Loucy (cell line): ENCODE measurements at regions not wholly inside any gene's neighbourhood (a gene's known extent, or its start where the extent isn't known, plus 50 kb on each side); places are given as distances from the start of the nearest gene placed in this dataset.
A peak's percentile ranks its signal among the peaks of the same experiment; 100 is the strongest.

ENCODE experiments used
- H2AFZ ChIP-seq: fragments of 200-600 bp; sonication (generic); 2 replicates; pipeline ENCODE4 v1.6.0; 2016; ENCODE audit warnings: antibody characterized with exemption, mild to moderate bottlenecking, low read length, moderate library complexity
- H3F3A ChIP-seq: fragments of 200-600 bp; 2 replicates; pipeline ENCODE4 v1.6.0; 2016; ENCODE audit warnings: antibody characterized with exemption, low read depth, mild to moderate bottlenecking
- H3K27me3 ChIP-seq: fragments of 200-600 bp; sonication (generic); 2 replicates; pipeline ENCODE4 v1.6.1; 2014; ENCODE audit warnings: low read length, mild to moderate bottlenecking; ENCODE audit not compliant: insufficient read depth, poor library complexity, severe bottlenecking
- H3K36me3 ChIP-seq: fragments of 200-600 bp; sonication (generic); 2 replicates; pipeline ENCODE4 v1.6.1; 2016; ENCODE audit warnings: low read length; ENCODE audit not compliant: insufficient read depth
- H3K4me1 ChIP-seq: fragments of 200-600 bp; sonication (generic); 2 replicates; pipeline ENCODE4 v1.5.1; 2014; ENCODE audit warnings: low read length, mild to moderate bottlenecking; ENCODE audit not compliant: insufficient read depth, poor library complexity, severe bottlenecking
- H3K4me2 ChIP-seq: fragments of 200-600 bp; sonication (generic); 2 replicates; pipeline ENCODE4 v1.6.0; 2014; ENCODE audit warnings: antibody characterized with exemption, low read length, low read depth, mild to moderate bottlenecking; ENCODE audit not compliant: poor library complexity, severe bottlenecking
- H3K4me3 ChIP-seq: fragments of 200-600 bp; sonication (generic); 2 replicates; pipeline ENCODE4 v1.5.1; 2014; ENCODE audit warnings: low read length, mild to moderate bottlenecking, mixed read lengths; ENCODE audit not compliant: poor library complexity, severe bottlenecking
- H3K79me2 ChIP-seq: fragments of 200-600 bp; sonication (generic); 2 replicates; pipeline ENCODE4 v1.6.1; 2014; ENCODE audit warnings: low read length; ENCODE audit not compliant: insufficient read depth
- H3K9ac ChIP-seq: fragments of 200-600 bp; sonication (generic); 2 replicates; pipeline ENCODE4 v1.6.0; 2014; ENCODE audit warnings: mild to moderate bottlenecking, low read depth, low read length, moderate library complexity; ENCODE audit not compliant: poor library complexity, severe bottlenecking
- H3K9me2 ChIP-seq: fragments of 200-600 bp; sonication (generic); replicated peaks from 2 replicates; pipeline ENCODE4 v1.6.1; 2016; ENCODE audit warnings: low read depth, low read length, mixed read lengths
- H3K9me3 ChIP-seq: fragments of 200-600 bp; sonication (generic); 2 replicates; pipeline ENCODE4 v1.6.1; 2014; ENCODE audit warnings: mild to moderate bottlenecking, antibody characterized with exemption, low read length, low read depth; ENCODE audit not compliant: insufficient read depth
- H4K20me1 ChIP-seq: fragments of 200-600 bp; sonication (generic); 2 replicates; pipeline ENCODE4 v1.6.0; 2014; ENCODE audit warnings: antibody characterized with exemption, low read length, mild to moderate bottlenecking; ENCODE audit not compliant: insufficient read depth, poor library complexity, severe bottlenecking
- EZH2phosphoT487 ChIP-seq: fragments of 200-600 bp; IDR thresholded peaks from 2 replicates; pipeline ENCODE4 v1.6.1; 2018; ENCODE audit warnings: antibody characterized with exemption, mild to moderate bottlenecking, moderate library complexity, borderline replicate concordance
- TF ChIP-seq, protein P1 (sequence below): fragments of 200-600 bp; sonication (generic); conservative IDR thresholded peaks from 2 replicates; pipeline ENCODE4 v1.5.1; 2014; ENCODE audit warnings: mild to moderate bottlenecking, antibody characterized with exemption, low read length

DNA sequence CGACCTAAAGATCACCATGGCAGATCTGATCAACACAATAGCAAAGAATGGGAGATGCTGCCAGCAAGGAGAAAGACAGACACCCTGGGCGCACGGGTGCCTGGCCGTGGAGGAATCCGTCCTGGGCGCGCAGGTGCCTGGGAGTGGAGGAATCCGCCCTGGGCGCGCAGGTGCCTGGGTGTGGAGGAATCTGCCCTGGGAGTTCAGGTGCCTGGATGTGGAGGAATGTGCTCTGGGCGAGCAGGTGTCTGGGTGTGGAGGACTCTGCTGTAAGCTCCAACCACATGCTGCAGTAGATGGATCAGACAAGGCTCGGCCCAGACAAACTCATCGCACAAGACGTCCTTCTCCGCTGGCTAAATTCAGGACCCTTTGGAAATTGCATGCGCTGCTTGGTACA is 346.3 kb upstream of the ADARB2 start:
- H3K27me3 ChIP-seq = no peaks in the 10 kb centered on the region
- TF ChIP-seq, protein P1, sequence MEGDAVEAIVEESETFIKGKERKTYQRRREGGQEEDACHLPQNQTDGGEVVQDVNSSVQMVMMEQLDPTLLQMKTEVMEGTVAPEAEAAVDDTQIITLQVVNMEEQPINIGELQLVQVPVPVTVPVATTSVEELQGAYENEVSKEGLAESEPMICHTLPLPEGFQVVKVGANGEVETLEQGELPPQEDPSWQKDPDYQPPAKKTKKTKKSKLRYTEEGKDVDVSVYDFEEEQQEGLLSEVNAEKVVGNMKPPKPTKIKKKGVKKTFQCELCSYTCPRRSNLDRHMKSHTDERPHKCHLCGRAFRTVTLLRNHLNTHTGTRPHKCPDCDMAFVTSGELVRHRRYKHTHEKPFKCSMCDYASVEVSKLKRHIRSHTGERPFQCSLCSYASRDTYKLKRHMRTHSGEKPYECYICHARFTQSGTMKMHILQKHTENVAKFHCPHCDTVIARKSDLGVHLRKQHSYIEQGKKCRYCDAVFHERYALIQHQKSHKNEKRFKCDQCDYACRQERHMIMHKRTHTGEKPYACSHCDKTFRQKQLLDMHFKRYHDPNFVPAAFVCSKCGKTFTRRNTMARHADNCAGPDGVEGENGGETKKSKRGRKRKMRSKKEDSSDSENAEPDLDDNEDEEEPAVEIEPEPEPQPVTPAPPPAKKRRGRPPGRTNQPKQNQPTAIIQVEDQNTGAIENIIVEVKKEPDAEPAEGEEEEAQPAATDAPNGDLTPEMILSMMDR = no peak
- TF ChIP-seq EZH2phosphoT487 = no peak
- no peak overlapping the region for H2AFZ ChIP-seq
- H3K4me1 ChIP-seq = no peaks in the 10 kb centered on the region
- H4K20me1 ChIP-seq = no peaks in the 10 kb centered on the region
- no peaks in the 10 kb centered on the region for H3F3A ChIP-seq
- no peak overlapping the region for H3K4me2 ChIP-seq
- 0 out of 2 replicates have a peak, but pooled peaks cover 3% of the 10 kb centered on the region for H3K9me3 ChIP-seq
- no peaks in the 10 kb centered on the region for H3K36me3 ChIP-seq
- H3K9ac ChIP-seq = no peak overlapping the region
- no peaks in the 10 kb centered on the region for H3K9me2 ChIP-seq
- no peaks in the 10 kb centered on the region for H3K79me2 ChIP-seq
- H3K4me3 ChIP-seq = no peak overlapping the region

DNA sequence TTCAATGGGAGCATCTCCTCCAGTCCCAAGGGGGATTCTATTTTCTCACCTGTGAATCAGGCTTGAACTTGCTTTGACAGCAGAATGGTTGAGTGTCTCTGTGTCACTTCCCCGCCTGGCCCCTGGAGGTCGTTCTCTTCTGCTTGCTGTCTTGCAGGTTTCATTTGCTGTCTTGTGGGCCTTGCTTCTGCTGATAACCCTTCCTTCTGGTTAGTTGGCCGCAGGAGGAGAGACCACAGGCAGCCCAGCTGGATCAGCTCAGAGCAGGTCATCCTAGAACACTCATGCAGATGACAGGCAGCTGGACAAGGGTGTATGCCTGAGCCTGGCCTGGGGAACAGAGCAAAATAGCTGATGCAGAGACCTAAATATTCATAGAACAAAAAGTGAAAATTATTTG is 344.2 kb upstream of the ADARB2 start:
- TF ChIP-seq, protein P1 = peak; percentile 44
- no peak for TF ChIP-seq EZH2phosphoT487
- no peaks in the 10 kb centered on the region for H3K27me3 ChIP-seq
- H3K79me2 ChIP-seq = no peaks in the 10 kb centered on the region

DNA sequence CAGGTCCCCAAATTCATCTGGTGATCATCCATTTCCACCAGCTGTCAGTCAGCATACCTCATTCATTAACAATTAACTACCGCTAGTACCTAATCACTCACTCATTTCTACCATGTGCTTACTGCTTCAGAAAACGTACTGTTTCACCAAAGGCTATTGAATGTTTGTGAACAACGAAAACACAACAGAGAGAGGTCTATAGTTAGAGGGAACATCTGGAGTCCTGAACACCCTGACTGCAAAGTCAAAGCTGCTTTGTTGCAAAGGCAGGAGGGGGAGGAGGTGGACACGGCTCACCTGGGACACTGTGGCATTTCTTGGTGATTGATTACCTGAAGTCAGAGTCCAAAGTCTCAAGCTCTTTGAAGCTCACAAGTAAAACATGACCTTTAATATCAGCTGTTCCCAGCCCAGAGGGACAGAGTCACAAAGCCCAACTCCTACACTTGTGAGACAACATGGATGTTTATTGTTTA is 342.3 kb upstream of the ADARB2 start:
- H3K9ac ChIP-seq = no peak overlapping the region
- no peaks in the 10 kb centered on the region for H4K20me1 ChIP-seq
- H3F3A ChIP-seq = no peaks in the 10 kb centered on the region
- H3K4me1 ChIP-seq = no peaks in the 10 kb centered on the region
- H3K9me2 ChIP-seq = no peaks in the 10 kb centered on the region
- no peak overlapping the region for H3K4me2 ChIP-seq
- no peaks in the 10 kb centered on the region for H3K27me3 ChIP-seq
- no peak overlapping the region for H2AFZ ChIP-seq
- H3K79me2 ChIP-seq = no peaks in the 10 kb centered on the region
- H3K36me3 ChIP-seq = no peaks in the 10 kb centered on the region
- no peak for TF ChIP-seq EZH2phosphoT487
- H3K4me3 ChIP-seq = no peak overlapping the region
- H3K9me3 ChIP-seq = no peaks in the 10 kb centered on the region

More for the DNA sequence above, 344.2 kb upstream of the ADARB2 start:
- no peak overlapping the region for H3K4me3 ChIP-seq
- no peaks in the 10 kb centered on the region for H3K36me3 ChIP-seq
- H4K20me1 ChIP-seq = no peaks in the 10 kb centered on the region
- H2AFZ ChIP-seq = no peak overlapping the region
- H3K4me2 ChIP-seq = no peak overlapping the region
- H3K9ac ChIP-seq = no peak overlapping the region
- no peaks in the 10 kb centered on the region for H3F3A ChIP-seq
- no peaks in the 10 kb centered on the region for H3K9me2 ChIP-seq
- H3K4me1 ChIP-seq = no peaks in the 10 kb centered on the region
- no peaks in the 10 kb centered on the region for H3K9me3 ChIP-seq

DNA sequence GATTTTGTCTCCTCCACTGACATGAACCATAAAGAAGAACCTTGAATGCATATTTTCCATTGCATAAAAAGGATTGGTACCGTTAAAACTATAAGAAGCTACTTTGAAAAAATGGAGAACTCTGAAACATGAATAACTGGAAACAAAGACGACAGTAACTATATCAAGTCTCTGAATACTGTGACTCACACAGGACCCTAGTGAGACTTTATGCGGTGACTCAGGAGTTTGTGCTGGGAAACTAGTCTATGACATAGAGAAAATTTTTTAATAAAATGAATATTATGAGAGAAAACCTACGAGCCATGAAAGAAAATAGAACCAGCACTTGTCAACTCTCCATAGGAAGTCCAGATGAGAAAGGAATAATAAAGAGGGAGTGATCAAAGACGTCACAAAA is 339.9 kb upstream of the ADARB2 start:
- Histone ChIP-seq H3K4me1 (no peaks in the 10 kb centered on the region), H3K36me3 (no peaks in the 10 kb centered on the region), H3K9me2 (no peaks in the 10 kb centered on the region), H3F3A (no peaks in the 10 kb centered on the region), H3K79me2 (no peaks in the 10 kb centered on the region), H3K27me3 (no peaks in the 10 kb centered on the region), H2AFZ (no peak overlapping the region), H3K9me3 (no peaks in the 10 kb centered on the region), H4K20me1 (no peaks in the 10 kb centered on the region), H3K9ac (no peak overlapping the region), H3K4me2 (no peak overlapping the region), H3K4me3 (no peak overlapping the region)
- TF ChIP-seq, protein P1 = no peak
- TF ChIP-seq EZH2phosphoT487 = no peak
